Muscle of leg (tissue), 3 donors: ENCODE measurements at regions not wholly inside any gene's neighbourhood (a gene's known extent, or its start where the extent isn't known, plus 50 kb on each side); places are given as distances from the start of the nearest gene placed in this dataset.

Experiments used
- DNase-seq: peaks from one replicate; pipeline ENCODE4 v3.0.0; 2013
- H3K27ac ChIP-seq: one replicate; pipeline ENCODE4 v1.5.1; 2013; ENCODE audit warnings: mild to moderate bottlenecking, low read length, control low read depth
- H3K27me3 ChIP-seq: one replicate; pipeline ENCODE4 v1.6.1; 2013; ENCODE audit warnings: low read length; ENCODE audit not compliant: control insufficient read depth, insufficient read depth
- H3K36me3 ChIP-seq: one replicate; pipeline ENCODE4 v1.6.1; 2013; ENCODE audit warnings: low read length; ENCODE audit not compliant: control insufficient read depth, insufficient read depth
- H3K4me1 ChIP-seq: one replicate; pipeline ENCODE4 v1.6.1; 2013; ENCODE audit warnings: low read length; ENCODE audit not compliant: control insufficient read depth, insufficient read depth
- H3K4me3 ChIP-seq: one replicate; pipeline ENCODE4 v1.5.1; 2013; ENCODE audit warnings: low read length, control low read depth
- H3K9me3 ChIP-seq: replicated peaks from 2 replicates; pipeline ENCODE4 v1.6.1; 2013; ENCODE audit warnings: low read depth, low read length; ENCODE audit not compliant: control insufficient read depth
- WGBS: methylation state at CpG from one replicate; pipeline ENCODE4 v1.1.5; 2013; ENCODE audit warnings: missing lambda C conversion rate; ENCODE audit not compliant: insufficient coverage; 5-methylcytosine and 5-hydroxymethylcytosine counted together

DNA sequence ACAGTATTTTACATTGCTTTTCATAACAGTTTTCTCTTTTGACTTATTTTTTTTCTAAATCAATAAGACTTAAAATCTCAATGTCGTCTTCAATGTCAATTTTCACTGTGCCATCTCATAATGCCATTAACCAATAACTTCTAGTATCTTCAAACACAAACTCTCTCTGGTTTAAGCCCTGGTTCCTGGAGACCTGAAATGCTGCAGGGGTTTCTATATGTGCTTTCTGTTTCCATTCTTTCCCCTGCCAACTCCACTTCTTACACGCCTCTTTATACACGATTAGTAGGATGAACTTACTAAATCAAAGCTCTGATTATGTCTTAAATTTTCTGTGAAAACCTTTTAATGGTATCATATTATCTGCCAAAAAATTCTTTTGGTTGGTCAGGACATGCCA, 191.4 kb downstream of the AMY1C start:
- H3K27me3 ChIP-seq, result no peaks in the 10 kb centered on the region
- no peaks in the 10 kb centered on the region for H3K4me1 ChIP-seq
- H3K27ac ChIP-seq, result no peak overlapping the region
- WGBS, result no CpG with 5 or more reads among the region's 3 CpGs
- H3K9me3 ChIP-seq, result no peaks in the 10 kb centered on the region
- no peaks in the 10 kb centered on the region for H3K36me3 ChIP-seq
- no peak for DNase-seq
- H3K4me3 ChIP-seq, result no peak overlapping the region

DNA sequence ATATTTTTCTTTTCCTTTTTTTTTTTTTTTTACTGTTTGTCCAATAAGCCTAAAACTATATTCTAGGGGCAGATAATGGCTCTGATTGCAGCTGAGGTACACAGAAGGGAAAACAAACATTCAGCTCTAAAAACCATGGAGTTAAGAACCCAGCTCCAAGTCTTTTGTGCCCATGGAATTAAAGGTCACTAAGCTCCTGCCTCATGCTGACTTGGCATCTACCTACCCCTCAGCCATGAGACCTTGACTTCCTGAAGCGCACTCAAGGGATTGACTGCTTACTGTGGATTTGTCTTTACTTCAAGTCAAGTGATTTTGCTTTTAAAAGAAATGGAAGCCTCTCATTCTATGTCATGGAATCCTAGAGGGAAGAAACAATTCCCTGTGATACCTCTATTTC, 192.3 kb downstream of the AMY1C start:
- H3K27me3 ChIP-seq, result no peaks in the 10 kb centered on the region
- no peak overlapping the region for H3K27ac ChIP-seq
- no CpG with 5 or more reads among the region's 1 CpG for WGBS

DNA sequence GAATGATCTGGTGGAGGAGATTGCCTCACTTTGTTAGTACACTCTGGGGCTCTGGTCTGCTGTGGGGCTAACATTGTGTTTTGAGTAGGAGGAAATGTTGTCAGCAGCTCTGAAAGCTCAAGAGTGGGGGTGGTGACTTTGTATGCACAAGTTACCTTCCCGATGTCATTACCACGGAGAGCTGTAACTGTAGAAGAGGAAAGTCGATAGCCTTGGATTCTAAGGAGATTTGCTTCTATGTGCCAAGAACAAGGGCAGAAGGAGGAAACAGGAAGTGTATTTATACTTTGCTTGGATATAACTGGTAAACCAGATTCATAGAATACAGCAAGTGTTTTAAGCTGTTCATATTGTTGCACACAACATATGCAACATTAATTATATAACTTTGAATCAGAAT, 196.1 kb downstream of the AMY1C start:
- H3K4me1 ChIP-seq, result no peaks in the 10 kb centered on the region
- H3K27ac ChIP-seq, result no peak overlapping the region
- H3K4me3 ChIP-seq, result no peak overlapping the region
- peak; percentile 9 for DNase-seq
- no peaks in the 10 kb centered on the region for H3K9me3 ChIP-seq
- no peaks in the 10 kb centered on the region for H3K36me3 ChIP-seq
- WGBS, result 20% methylated on average over 1 of the region's 3 CpGs
- H3K27me3 ChIP-seq, result no peaks in the 10 kb centered on the region

More for the DNA sequence above, 192.3 kb downstream of the AMY1C start:
- H3K36me3 ChIP-seq, result no peaks in the 10 kb centered on the region
- no peak overlapping the region for H3K4me3 ChIP-seq
- no peaks in the 10 kb centered on the region for H3K4me1 ChIP-seq
- H3K9me3 ChIP-seq, result no peaks in the 10 kb centered on the region
- DNase-seq, result no peak

DNA sequence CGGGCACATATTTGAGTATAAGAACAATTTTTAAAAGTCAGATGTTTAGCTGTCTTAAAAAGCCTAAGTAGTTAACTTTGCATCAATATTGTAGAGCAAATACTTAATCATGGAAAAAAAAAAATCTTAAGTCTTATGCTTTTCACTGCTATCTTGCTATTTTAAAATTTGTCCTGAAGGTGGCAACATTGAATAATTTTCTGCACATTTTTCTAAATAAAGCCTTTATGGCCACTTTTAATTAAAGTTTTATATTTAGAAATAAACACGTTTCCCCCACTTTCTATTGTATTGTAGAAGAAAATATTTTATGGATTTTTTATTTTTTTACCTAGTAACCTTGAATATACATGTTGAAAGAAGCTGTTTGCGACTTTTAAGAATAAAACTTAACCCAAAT, 198.8 kb downstream of the AMY1C start:
- Histone ChIP-seq H3K9me3 (no peaks in the 10 kb centered on the region), H3K4me1 (no peaks in the 10 kb centered on the region), H3K36me3 (no peaks in the 10 kb centered on the region), H3K27me3 (no peaks in the 10 kb centered on the region), H3K4me3 (no peak overlapping the region), H3K27ac (no peak overlapping the region)
- WGBS, result no CpG with 5 or more reads among the region's 3 CpGs
- DNase-seq, result peak; percentile 2

DNA sequence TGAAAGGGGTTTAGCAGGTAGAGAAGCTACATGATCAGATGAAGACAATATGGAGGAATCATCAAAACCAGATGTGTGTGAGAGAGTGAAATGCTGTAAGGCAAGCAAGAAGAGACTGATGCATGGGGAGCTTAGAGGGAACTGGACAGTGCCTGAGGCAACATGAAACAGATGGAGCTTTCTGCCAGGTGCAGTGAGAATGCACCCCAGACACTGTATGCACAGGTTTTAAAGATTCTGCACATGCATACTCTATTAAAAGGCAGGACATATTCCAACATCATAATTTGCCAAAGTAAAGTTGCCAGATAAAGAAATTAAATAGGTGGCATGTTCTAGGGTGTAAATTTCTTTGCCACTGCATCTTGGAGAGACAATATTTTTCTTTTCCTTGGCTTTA, 200.1 kb downstream of the AMY1C start:
- no peak for DNase-seq
- no peaks in the 10 kb centered on the region for H3K27me3 ChIP-seq
- no peak overlapping the region for H3K4me3 ChIP-seq
- no peak overlapping the region for H3K27ac ChIP-seq
- no peaks in the 10 kb centered on the region for H3K4me1 ChIP-seq
- no peaks in the 10 kb centered on the region for H3K9me3 ChIP-seq
- H3K36me3 ChIP-seq, result no peaks in the 10 kb centered on the region

DNA sequence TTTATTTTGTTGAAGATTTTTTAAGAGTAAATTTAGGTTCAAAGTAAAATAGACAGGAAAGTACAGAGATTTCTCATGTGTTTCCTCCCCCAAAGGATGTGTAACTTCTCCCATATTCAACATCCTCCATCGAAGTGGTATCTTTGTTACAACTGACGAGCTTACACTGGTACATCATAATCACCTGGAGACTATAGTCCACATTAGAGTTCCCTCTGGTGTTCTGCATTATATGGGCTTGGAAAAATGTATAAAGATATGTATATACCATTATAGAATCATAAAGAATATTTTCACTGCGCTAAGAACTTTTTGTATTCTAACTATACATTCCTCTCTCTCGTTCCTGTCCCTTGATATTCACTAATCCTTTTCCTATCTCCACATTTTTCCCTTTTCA, 203.7 kb downstream of the AMY1C start:
- Histone ChIP-seq H3K27me3 (no peaks in the 10 kb centered on the region), H3K36me3 (no peaks in the 10 kb centered on the region), H3K4me1 (no peaks in the 10 kb centered on the region), H3K9me3 (no peaks in the 10 kb centered on the region), H3K27ac (no peak overlapping the region), H3K4me3 (no peak overlapping the region)
- no peak for DNase-seq
- no CpG with 5 or more reads among the region's 4 CpGs for WGBS

DNA sequence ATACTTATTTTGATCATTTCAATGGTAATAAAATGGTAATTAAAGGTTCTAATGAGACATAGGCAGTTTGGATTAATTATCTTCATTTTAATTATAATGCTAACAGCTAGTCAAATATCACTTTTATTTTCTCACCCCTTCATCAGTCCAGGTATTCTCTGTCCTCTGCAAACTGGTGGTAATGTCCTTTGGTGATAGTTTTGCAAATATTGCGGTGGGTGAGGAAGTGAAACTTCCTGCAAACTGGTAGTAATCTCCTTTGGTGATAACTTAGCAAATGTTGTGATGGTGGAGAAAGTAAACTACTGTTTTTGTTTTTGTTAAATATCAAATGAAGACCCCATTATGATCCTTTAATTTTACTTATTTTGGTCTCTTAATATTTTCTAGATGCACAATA, 209.0 kb downstream of the AMY1C start:
- H3K36me3 ChIP-seq, result no peaks in the 10 kb centered on the region
- H3K27ac ChIP-seq, result no peak overlapping the region
- no peaks in the 10 kb centered on the region for H3K4me1 ChIP-seq
- H3K27me3 ChIP-seq, result no peaks in the 10 kb centered on the region
- H3K9me3 ChIP-seq, result peaks cover 10% of the 10 kb centered on the region
- no CpG with 5 or more reads among the region's 1 CpG for WGBS
- no peak overlapping the region for H3K4me3 ChIP-seq
- no peak for DNase-seq

DNA sequence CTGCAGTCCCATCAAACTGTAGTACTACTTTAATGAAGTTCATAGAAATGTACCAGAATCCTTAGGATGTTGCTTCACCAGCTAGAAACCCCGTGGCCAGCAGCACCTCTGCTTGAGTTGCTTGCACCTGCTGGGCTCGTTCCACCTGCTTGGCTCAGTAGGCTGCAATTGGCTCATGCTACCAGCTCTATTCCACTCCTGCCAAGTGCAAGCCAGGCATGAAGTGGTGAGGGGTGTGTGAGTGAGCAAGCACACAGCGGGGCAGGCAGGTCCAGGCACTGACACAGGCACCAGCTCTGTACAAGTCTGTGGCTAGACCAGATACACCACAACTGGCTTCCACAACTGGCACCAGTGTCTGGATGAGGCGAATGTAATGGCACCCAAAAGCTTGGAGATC, 209.9 kb downstream of the AMY1C start:
- Histone ChIP-seq H3K9me3 (peaks cover 10% of the 10 kb centered on the region), H3K4me3 (no peak overlapping the region), H3K36me3 (no peaks in the 10 kb centered on the region), H3K27me3 (no peaks in the 10 kb centered on the region), H3K4me1 (no peaks in the 10 kb centered on the region), H3K27ac (no peak overlapping the region)
- DNase-seq, result no peak
- 60% methylated on average over 2 of the region's 4 CpGs for WGBS

DNA sequence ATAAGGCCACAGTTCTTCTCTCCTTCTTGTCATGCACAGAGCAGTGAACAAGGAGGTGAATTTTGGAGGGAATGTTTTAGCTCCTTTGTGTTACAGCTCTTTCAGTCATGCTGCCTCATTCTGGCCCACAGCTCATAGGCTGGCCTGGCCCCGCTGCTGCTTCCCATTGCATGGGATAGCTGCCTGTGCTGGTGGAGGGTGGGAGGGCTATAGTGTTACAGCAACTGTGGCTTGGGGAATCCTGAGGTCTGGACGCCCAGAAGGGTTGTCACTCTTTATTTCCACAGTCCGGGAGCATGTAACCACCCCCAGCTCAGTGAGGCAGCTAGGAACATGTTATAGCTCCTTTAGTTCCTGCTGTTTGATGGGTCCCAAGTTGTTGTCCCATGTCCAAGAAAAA, 210.3 kb downstream of the AMY1C start:
- Histone ChIP-seq H3K36me3 (no peaks in the 10 kb centered on the region), H3K4me1 (no peaks in the 10 kb centered on the region), H3K4me3 (no peak overlapping the region), H3K27ac (no peak overlapping the region), H3K9me3 (peaks cover 10% of the 10 kb centered on the region), H3K27me3 (no peaks in the 10 kb centered on the region)
- 100% methylated on average over 1 of the region's 3 CpGs for WGBS
- DNase-seq, result no peak

DNA sequence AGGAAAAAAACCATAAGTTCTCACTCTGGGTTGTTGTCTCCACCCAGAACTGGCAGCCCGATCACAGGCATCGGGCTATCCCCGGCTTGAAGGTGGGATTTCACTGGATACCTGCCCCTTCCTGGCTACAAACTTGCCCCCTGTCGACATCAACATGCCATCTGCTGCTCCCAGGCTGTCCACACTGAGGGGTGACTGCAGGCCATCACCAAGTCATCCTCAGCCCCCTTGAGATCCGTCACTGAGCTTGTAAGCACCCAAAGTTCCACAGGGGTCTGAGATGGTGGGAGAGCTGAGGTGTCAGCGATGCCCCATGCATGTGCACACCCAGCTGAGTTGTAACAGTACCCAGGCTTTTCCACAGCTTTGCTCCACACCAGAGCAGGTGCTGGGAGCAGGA, 211.0 kb downstream of the AMY1C start:
- Histone ChIP-seq H3K27ac (no peak overlapping the region), H3K9me3 (peaks cover 10% of the 10 kb centered on the region), H3K27me3 (no peaks in the 10 kb centered on the region), H3K4me1 (no peaks in the 10 kb centered on the region), H3K36me3 (no peaks in the 10 kb centered on the region), H3K4me3 (no peak overlapping the region)
- no peak for DNase-seq
- WGBS, result 78% methylated on average over 6 of the region's 6 CpGs

DNA sequence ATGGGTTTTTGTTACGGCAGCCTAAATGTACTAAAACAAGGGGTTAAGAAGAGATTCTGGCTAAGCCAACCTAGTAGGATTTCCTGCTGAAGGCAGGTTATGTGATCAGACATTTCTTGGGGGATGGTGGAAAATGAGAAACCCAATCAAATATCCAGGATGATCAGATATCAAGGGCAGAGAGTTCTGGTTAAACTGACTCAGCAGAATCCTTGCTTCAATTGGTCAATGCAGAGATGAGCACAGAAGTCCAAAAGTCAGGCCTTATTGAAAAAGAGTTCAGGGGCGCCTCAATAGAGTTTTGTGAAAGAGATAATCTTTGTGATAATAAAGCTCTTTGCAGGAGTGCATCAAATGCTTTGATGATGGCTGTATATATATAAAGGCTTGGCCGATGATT, 237.1 kb downstream of the AMY1C start:
- DNase-seq, result no peak
- no peak overlapping the region for H3K27ac ChIP-seq
- no peaks in the 10 kb centered on the region for H3K27me3 ChIP-seq
- H3K4me3 ChIP-seq, result no peak overlapping the region
- WGBS, result 100% methylated on average over 2 of the region's 3 CpGs
- no peaks in the 10 kb centered on the region for H3K36me3 ChIP-seq
- no peaks in the 10 kb centered on the region for H3K4me1 ChIP-seq
- H3K9me3 ChIP-seq, result no peaks in the 10 kb centered on the region
